GM19025 (cell line): ENCODE measurements at regions not wholly inside any gene's neighbourhood (a gene's known extent, or its start where the extent isn't known, plus 50 kb on each side); places are given as distances from the start of the nearest gene placed in this dataset.

Experiments
- ATAC-seq: cut with Tn5 transposase; IDR thresholded peaks from one replicate; pipeline ENCODE4 v1.9.1; 2021; ENCODE audit warnings: mild to moderate bottlenecking, low read depth, moderate library complexity; ENCODE audit not compliant: unreplicated experiment

- no peak for ATAC-seq
These were observed 98.9 kb downstream of the CYRIA start for GRCh38 chr2:16566701-16567100.

GRCh38 chr2:16565481-16565880, 100.2 kb downstream of the CYRIA start:
- no peak for ATAC-seq

- ATAC-seq: no peak
These were observed 104.0 kb downstream of the CYRIA start for GRCh38 chr2:16561676-16562075.

- ATAC-seq: no peak
These were observed 104.4 kb downstream of the CYRIA start for GRCh38 chr2:16561251-16561650.

- no peak for ATAC-seq
These were observed 106.2 kb downstream of the CYRIA start for GRCh38 chr2:16559278-16560067.

- no peak for ATAC-seq
These were observed 111.5 kb downstream of the CYRIA start for GRCh38 chr2:16554060-16554583.

GRCh38 chr2:16553226-16553625, 112.4 kb downstream of the CYRIA start:
- no peak for ATAC-seq

- ATAC-seq: no peak
These were observed 113.4 kb downstream of the CYRIA start for GRCh38 chr2:16552202-16552601.

GRCh38 chr2:16548036-16548435, 117.6 kb downstream of the CYRIA start:
- ATAC-seq: no peak

GRCh38 chr2:16546128-16546754, 119.4 kb downstream of the CYRIA start:
- no peak for ATAC-seq

GRCh38 chr2:16538707-16539106, 126.9 kb downstream of the CYRIA start:
- ATAC-seq: no peak

GRCh38 chr2:16537347-16537746, 128.3 kb downstream of the CYRIA start:
- ATAC-seq: no peak

- no peak for ATAC-seq
These were observed 139.4 kb downstream of the CYRIA start for GRCh38 chr2:16526193-16526592.

GRCh38 chr2:16525265-16525887, 140.3 kb downstream of the CYRIA start:
- ATAC-seq: no peak

GRCh38 chr2:16523711-16524110, 141.9 kb downstream of the CYRIA start:
- no peak for ATAC-seq

- ATAC-seq: no peak
These were observed 143.4 kb downstream of the CYRIA start for GRCh38 chr2:16522031-16522831.

- no peak for ATAC-seq
These were observed 144.7 kb downstream of the CYRIA start for GRCh38 chr2:16520891-16521290.

- no peak for ATAC-seq
These were observed 149.9 kb downstream of the CYRIA start for GRCh38 chr2:16515696-16516095.

- ATAC-seq: no peak
These were observed 152.0 kb downstream of the CYRIA start for GRCh38 chr2:16513626-16514025.

GRCh38 chr2:16511041-16511440, 154.6 kb downstream of the CYRIA start:
- ATAC-seq: no peak

GRCh38 chr2:16509042-16509441, 156.6 kb downstream of the CYRIA start:
- no peak for ATAC-seq
